Gastrocnemius medialis (tissue), 4 donors: ENCODE measurements at regions not wholly inside any gene's neighbourhood (a gene's known extent, or its start where the extent isn't known, plus 50 kb on each side); places are given as distances from the start of the nearest gene placed in this dataset.
"Not testable (repeated sequence)": the region's sequence is repeated elsewhere in the genome, so short reads cannot be mapped to it uniquely, and the experiment has no call there.

Source experiments
- ATAC-seq, 2 donors: fragments of 150-250 bp; one replicate each; pipeline ENCODE4 v1.9.1; 2016
- DNase-seq, 2 donors: peaks; one replicate each; pipeline ENCODE4 v3.0.0-alpha.2; 2019
- H3K27ac ChIP-seq, 4 donors: fragments of 200-600 bp; sonication (generic); 1 replicate in 1 of 4; 2 replicates in 3 of 4; pipeline ENCODE4 v1.5.1; 2016 to 2018; ENCODE audit warnings: mild to moderate bottlenecking in 2 of 4, moderate library complexity in 1 of 4
- H3K27me3 ChIP-seq, 3 donors: fragments of 200-600 bp; sonication (generic) in 2 of 3; 1 replicate in 1 of 3; 2 replicates in 2 of 3; pipeline versions ENCODE4 v1.5.1 to v1.6.0; 2016 to 2019; ENCODE audit warnings: mild to moderate bottlenecking in 1 of 3, moderate library complexity in 1 of 3
- H3K36me3 ChIP-seq, 2 donors: fragments of 200-600 bp; sonication (generic) in 1 of 2; one replicate each; pipeline ENCODE4 v1.5.1; 2017 to 2018
- H3K4me1 ChIP-seq, 2 donors: fragments of 200-600 bp; sonication (generic) in 1 of 2; one replicate each; pipeline ENCODE4 v1.5.1; 2016 to 2017; ENCODE audit warnings: mild to moderate bottlenecking in 2 of 2
- H3K4me3 ChIP-seq, 4 donors: fragments of 200-600 bp; sonication (generic) in 3 of 4; 1 replicate in 1 of 4; 2 replicates in 3 of 4; pipeline ENCODE4 v1.5.1; 2016 to 2019; ENCODE audit warnings: mild to moderate bottlenecking in 2 of 4
- H3K9me3 ChIP-seq, 3 donors: fragments of 200-600 bp; sonication (generic) in 2 of 3; 1 replicate in 1 of 3; 2 replicates in 2 of 3; pipeline ENCODE4 v1.5.1; 2016 to 2019
- POLR2A ChIP-seq, 2 donors: fragments of 450-650 bp; IDR thresholded peaks; one replicate each; pipeline ENCODE4 v1.6.1; 2017; ENCODE audit warnings: antibody characterized with exemption in 2 of 2, mild to moderate bottlenecking in 2 of 2, moderate library complexity in 2 of 2
- in situ Hi-C, 4 donors: fragments of 200-750 bp; cut with MboI; loops; one replicate each; pipeline versions ENCODE4 v1.15.0 to v1.8.0; 2017; ENCODE audit warnings: low sequenced_read_pairs in 4 of 4
- intact Hi-C: fragments of 100-400 bp; cut with DNase I; formaldehyde crosslinking; loops from one replicate; pipeline ENCODE4 v1.15.1; 2023; ENCODE audit warnings: low total_unique reads
- TF ChIP-seq, protein P1 (sequence below), 5 experiments: fragments of 450-650 bp in 3 of 5; fragments of 200-600 bp in 2 of 5; sonication (generic) in 2 of 5; IDR thresholded peaks in 4 of 5; conservative IDR thresholded peaks in 1 of 5; 1 replicate in 4 of 5; 2 replicates in 1 of 5; pipeline ENCODE4 v1.5.1; 2016 to 2019; ENCODE audit warnings: antibody characterized with exemption in 5 of 5, mild to moderate bottlenecking in 3 of 5, moderate library complexity in 3 of 5

DNA sequence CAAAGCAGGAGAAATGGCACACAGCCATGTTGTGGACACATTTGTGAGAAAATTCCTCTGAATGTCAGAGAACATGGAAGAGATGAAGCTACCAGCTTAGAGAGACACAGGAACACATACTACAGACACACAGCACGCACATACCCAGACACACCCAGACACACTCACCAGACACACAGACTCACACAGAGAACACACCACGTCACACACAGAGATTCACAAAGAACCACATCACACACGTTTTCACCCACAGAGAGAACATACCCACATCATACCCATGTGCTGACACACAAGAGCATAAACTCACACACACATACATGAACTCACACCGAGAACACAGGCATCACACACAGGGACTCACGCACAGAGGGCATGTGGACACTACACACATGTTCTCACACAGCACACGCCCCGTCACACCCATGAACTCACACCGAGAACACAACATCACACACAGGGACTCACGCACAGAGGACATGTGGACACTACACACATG lies 124.9 kb downstream of the METRNL start:
- Histone ChIP-seq H3K36me3 (no peaks in the 10 kb centered on the region), H3K27me3 (no peaks in the 10 kb centered on the region), H3K9me3 (no peaks in the 10 kb centered on the region), H3K4me1 (peaks cover 19 to 28% of the 10 kb centered on the region in 2 donors), H3K27ac (peak overlapping the region; percentile 41 to 75 (median 65)), H3K4me3 (no peak overlapping the region)
- in situ Hi-C loops (no loop called here), intact Hi-C loops (no loop called here)
- TF ChIP-seq, protein P1, sequence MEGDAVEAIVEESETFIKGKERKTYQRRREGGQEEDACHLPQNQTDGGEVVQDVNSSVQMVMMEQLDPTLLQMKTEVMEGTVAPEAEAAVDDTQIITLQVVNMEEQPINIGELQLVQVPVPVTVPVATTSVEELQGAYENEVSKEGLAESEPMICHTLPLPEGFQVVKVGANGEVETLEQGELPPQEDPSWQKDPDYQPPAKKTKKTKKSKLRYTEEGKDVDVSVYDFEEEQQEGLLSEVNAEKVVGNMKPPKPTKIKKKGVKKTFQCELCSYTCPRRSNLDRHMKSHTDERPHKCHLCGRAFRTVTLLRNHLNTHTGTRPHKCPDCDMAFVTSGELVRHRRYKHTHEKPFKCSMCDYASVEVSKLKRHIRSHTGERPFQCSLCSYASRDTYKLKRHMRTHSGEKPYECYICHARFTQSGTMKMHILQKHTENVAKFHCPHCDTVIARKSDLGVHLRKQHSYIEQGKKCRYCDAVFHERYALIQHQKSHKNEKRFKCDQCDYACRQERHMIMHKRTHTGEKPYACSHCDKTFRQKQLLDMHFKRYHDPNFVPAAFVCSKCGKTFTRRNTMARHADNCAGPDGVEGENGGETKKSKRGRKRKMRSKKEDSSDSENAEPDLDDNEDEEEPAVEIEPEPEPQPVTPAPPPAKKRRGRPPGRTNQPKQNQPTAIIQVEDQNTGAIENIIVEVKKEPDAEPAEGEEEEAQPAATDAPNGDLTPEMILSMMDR (IDR thresholded peaks at IDR 0.05 in 4 of 5, conservative IDR thresholded peaks at IDR 0.05 in 1 of 5) = no peak
- no peak for TF ChIP-seq POLR2A (IDR thresholded peaks at IDR 0.05)
- no peak for ATAC-seq
- DNase-seq = no peak

DNA sequence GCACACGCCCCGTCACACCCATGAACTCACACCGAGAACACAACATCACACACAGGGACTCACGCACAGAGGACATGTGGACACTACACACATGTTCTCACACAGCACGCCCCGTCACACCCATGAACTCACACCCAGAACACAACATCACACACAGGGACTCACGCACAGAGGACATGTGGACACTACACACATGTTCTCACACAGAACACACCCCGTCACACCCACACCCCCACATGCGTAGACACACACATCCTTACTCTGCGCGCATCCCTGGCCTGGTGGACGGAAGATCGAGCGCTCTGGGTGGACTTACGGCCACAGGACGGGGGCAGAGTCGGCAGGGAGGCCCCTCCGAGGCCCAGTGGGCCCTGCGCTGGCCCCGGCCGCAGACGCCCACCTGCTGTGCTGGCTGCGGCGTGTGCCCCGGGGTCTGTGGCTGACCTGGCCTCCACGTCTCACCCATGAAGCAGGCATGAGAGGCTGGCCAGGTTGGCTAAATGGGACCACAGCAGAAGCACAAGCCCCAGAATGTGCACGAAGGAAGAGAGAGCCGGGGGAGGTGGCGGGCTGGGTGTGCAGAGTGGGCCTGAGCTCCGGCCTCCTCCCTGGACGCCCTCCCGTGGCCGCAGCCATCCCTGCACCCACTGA lies 125.5 kb downstream of the METRNL start:
- Histone ChIP-seq H3K27ac (peak overlapping the region in 2 of 4 donors; percentile 62 to 75), H3K4me1 (peaks cover 13 to 22% of the 10 kb centered on the region in 2 donors)
- in situ Hi-C loops, H3K4me3 ChIP-seq, H3K36me3 ChIP-seq, H3K27me3 ChIP-seq, intact Hi-C loops, H3K9me3 ChIP-seq, ATAC-seq: not testable (repeated sequence)
- peak in 1 of 2 donors; percentile 8 for DNase-seq

DNA sequence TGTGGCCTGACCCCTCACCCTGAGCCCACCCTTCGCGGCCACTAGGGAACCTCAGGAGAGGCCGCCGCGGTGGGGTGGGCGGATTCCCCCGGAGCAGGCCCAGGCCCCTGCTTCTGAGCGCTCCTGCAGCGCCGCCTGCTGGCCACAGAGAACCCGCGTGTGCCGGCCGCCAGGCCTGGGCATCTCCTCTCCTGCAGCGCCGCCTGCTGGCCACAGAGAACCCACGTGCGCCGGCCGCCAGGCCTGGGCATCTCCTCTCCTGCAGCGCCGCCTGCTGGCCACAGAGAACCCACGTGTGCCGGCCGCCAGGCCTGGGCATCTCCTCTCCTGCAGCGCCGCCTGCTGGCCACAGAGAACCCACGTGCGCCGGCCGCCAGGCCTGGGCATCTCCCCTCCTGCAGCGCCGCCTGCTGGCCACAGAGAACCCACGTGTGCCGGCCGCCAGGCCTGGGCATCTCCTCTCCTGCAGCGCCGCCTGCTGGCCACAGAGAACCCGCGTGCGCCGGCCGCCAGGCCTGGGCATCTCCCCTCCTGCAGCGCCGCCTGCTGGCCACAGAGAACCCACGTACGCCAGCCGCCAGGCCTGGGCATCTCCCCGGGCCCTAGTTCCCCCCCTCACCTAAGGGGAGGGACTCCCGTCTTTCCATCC lies 126.1 kb downstream of the METRNL start:
- DNase-seq = peak; percentile 9 to 44
- H3K4me3 ChIP-seq, H3K36me3 ChIP-seq, H3K27me3 ChIP-seq, H3K27ac ChIP-seq, H3K9me3 ChIP-seq, ATAC-seq, intact Hi-C loops, in situ Hi-C loops: not testable (repeated sequence)
- TF ChIP-seq, protein P1 (IDR thresholded peaks at IDR 0.05 in 4 of 5, conservative IDR thresholded peaks at IDR 0.05 in 1 of 5) = peak; percentile 43 to 75 (median 56)
- H3K4me1 ChIP-seq = peaks cover 6 to 15% of the 10 kb centered on the region in 2 donors

DNA sequence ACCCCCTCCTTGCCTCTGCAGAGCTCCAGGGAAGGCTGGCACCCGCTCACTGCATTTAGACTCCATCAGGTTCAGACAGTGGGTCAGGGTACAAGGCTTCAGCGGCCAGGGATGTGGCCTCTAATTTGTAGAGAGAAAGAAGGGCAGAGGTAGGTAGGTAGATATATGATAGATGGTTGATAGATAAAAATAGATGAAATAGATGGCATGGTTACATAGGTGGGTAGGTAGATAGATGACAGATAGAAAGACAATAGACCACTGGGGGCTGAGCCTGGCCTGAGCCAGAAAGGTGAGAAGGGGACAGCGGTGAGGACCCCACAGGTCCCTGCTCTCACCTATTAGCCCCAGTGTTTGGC lies 126.6 kb downstream of the METRNL start:
- DNase-seq, H3K4me3 ChIP-seq, intact Hi-C loops, H3K9me3 ChIP-seq, in situ Hi-C loops, H3K27me3 ChIP-seq, H3K27ac ChIP-seq, H3K36me3 ChIP-seq, ATAC-seq: not testable (repeated sequence)
- H3K4me1 ChIP-seq = peaks cover 1 to 11% of the 10 kb centered on the region in 2 donors

- H3K4me3 ChIP-seq, H3K36me3 ChIP-seq, H3K9me3 ChIP-seq, ATAC-seq, H3K4me1 ChIP-seq, in situ Hi-C loops, intact Hi-C loops, H3K27ac ChIP-seq, H3K27me3 ChIP-seq: not testable (repeated sequence)
- peak in 1 of 2 donors; percentile 1 for DNase-seq
Measured at GRCh38 chr17:83206819-83207588, 127.6 kb downstream of the METRNL start.

GRCh38 chr17:83247001-83247400 lies 167.6 kb downstream of the METRNL start:
- intact Hi-C loops, H3K4me3 ChIP-seq, H3K27me3 ChIP-seq, H3K36me3 ChIP-seq, H3K4me1 ChIP-seq, DNase-seq, in situ Hi-C loops, H3K27ac ChIP-seq, ATAC-seq, H3K9me3 ChIP-seq: not testable (repeated sequence)
